Loucy (cell line): ENCODE measurements at regions not wholly inside any gene's neighbourhood (a gene's known extent, or its start where the extent isn't known, plus 50 kb on each side); places are given as distances from the start of the nearest gene placed in this dataset.

Source experiments
- H2AFZ ChIP-seq: fragments of 200-600 bp; sonication (generic); 2 replicates; pipeline ENCODE4 v1.6.0; 2016; ENCODE audit warnings: antibody characterized with exemption, mild to moderate bottlenecking, low read length, moderate library complexity
- H3F3A ChIP-seq: fragments of 200-600 bp; 2 replicates; pipeline ENCODE4 v1.6.0; 2016; ENCODE audit warnings: antibody characterized with exemption, low read depth, mild to moderate bottlenecking
- H3K27me3 ChIP-seq: fragments of 200-600 bp; sonication (generic); 2 replicates; pipeline ENCODE4 v1.6.1; 2014; ENCODE audit warnings: low read length, mild to moderate bottlenecking; ENCODE audit not compliant: insufficient read depth, poor library complexity, severe bottlenecking
- H3K36me3 ChIP-seq: fragments of 200-600 bp; sonication (generic); 2 replicates; pipeline ENCODE4 v1.6.1; 2016; ENCODE audit warnings: low read length; ENCODE audit not compliant: insufficient read depth
- H3K4me1 ChIP-seq: fragments of 200-600 bp; sonication (generic); 2 replicates; pipeline ENCODE4 v1.5.1; 2014; ENCODE audit warnings: low read length, mild to moderate bottlenecking; ENCODE audit not compliant: insufficient read depth, poor library complexity, severe bottlenecking
- H3K4me2 ChIP-seq: fragments of 200-600 bp; sonication (generic); 2 replicates; pipeline ENCODE4 v1.6.0; 2014; ENCODE audit warnings: antibody characterized with exemption, low read length, low read depth, mild to moderate bottlenecking; ENCODE audit not compliant: poor library complexity, severe bottlenecking
- H3K4me3 ChIP-seq: fragments of 200-600 bp; sonication (generic); 2 replicates; pipeline ENCODE4 v1.5.1; 2014; ENCODE audit warnings: low read length, mild to moderate bottlenecking, mixed read lengths; ENCODE audit not compliant: poor library complexity, severe bottlenecking
- H3K79me2 ChIP-seq: fragments of 200-600 bp; sonication (generic); 2 replicates; pipeline ENCODE4 v1.6.1; 2014; ENCODE audit warnings: low read length; ENCODE audit not compliant: insufficient read depth
- H3K9ac ChIP-seq: fragments of 200-600 bp; sonication (generic); 2 replicates; pipeline ENCODE4 v1.6.0; 2014; ENCODE audit warnings: mild to moderate bottlenecking, low read depth, low read length, moderate library complexity; ENCODE audit not compliant: poor library complexity, severe bottlenecking
- H3K9me2 ChIP-seq: fragments of 200-600 bp; sonication (generic); replicated peaks from 2 replicates; pipeline ENCODE4 v1.6.1; 2016; ENCODE audit warnings: low read depth, low read length, mixed read lengths
- H3K9me3 ChIP-seq: fragments of 200-600 bp; sonication (generic); 2 replicates; pipeline ENCODE4 v1.6.1; 2014; ENCODE audit warnings: mild to moderate bottlenecking, antibody characterized with exemption, low read length, low read depth; ENCODE audit not compliant: insufficient read depth
- H4K20me1 ChIP-seq: fragments of 200-600 bp; sonication (generic); 2 replicates; pipeline ENCODE4 v1.6.0; 2014; ENCODE audit warnings: antibody characterized with exemption, low read length, mild to moderate bottlenecking; ENCODE audit not compliant: insufficient read depth, poor library complexity, severe bottlenecking
- CTCF ChIP-seq: fragments of 200-600 bp; sonication (generic); conservative IDR thresholded peaks from 2 replicates; pipeline ENCODE4 v1.5.1; 2014; ENCODE audit warnings: mild to moderate bottlenecking, antibody characterized with exemption, low read length
- EZH2phosphoT487 ChIP-seq: fragments of 200-600 bp; IDR thresholded peaks from 2 replicates; pipeline ENCODE4 v1.6.1; 2018; ENCODE audit warnings: antibody characterized with exemption, mild to moderate bottlenecking, moderate library complexity, borderline replicate concordance

- H3K9me3 ChIP-seq, result no peaks in the 10 kb centered on the region
- no peaks in the 10 kb centered on the region for H3K36me3 ChIP-seq
- H3K9me2 ChIP-seq, result no peaks in the 10 kb centered on the region
- H3K9ac ChIP-seq, result no peak overlapping the region
- H3K4me1 ChIP-seq, result no peaks in the 10 kb centered on the region
- no peaks in the 10 kb centered on the region for H3F3A ChIP-seq
- no peak for TF ChIP-seq EZH2phosphoT487
- no peak for TF ChIP-seq CTCF
- H3K27me3 ChIP-seq, result no peaks in the 10 kb centered on the region
- no peak overlapping the region for H3K4me3 ChIP-seq
- no peaks in the 10 kb centered on the region for H4K20me1 ChIP-seq
- H3K4me2 ChIP-seq, result no peak overlapping the region
- H3K79me2 ChIP-seq, result no peaks in the 10 kb centered on the region
- H2AFZ ChIP-seq, result no peak overlapping the region
These were observed 53.1 kb upstream of the PRR23E start for GRCh38 chr3:127139601-127140500.

- Histone ChIP-seq H3K4me3 (no peak overlapping the region), H3K36me3 (no peaks in the 10 kb centered on the region), H3F3A (no peaks in the 10 kb centered on the region), H3K4me2 (no peak overlapping the region), H3K9me2 (no peaks in the 10 kb centered on the region), H3K9me3 (no peaks in the 10 kb centered on the region), H2AFZ (no peak overlapping the region), H4K20me1 (no peaks in the 10 kb centered on the region), H3K4me1 (no peaks in the 10 kb centered on the region), H3K9ac (no peak overlapping the region), H3K79me2 (no peaks in the 10 kb centered on the region), H3K27me3 (no peaks in the 10 kb centered on the region)
- TF ChIP-seq CTCF (no peak), EZH2phosphoT487 (no peak)
These were observed 52.1 kb upstream of the PRR23E start for GRCh38 chr3:127140501-127141460.

GRCh38 chr3:127141921-127142730 is 50.8 kb upstream of the PRR23E start:
- H3K4me1 ChIP-seq, result no peaks in the 10 kb centered on the region
- no peaks in the 10 kb centered on the region for H3F3A ChIP-seq
- H3K9me3 ChIP-seq, result no peaks in the 10 kb centered on the region
- no peaks in the 10 kb centered on the region for H3K9me2 ChIP-seq
- no peaks in the 10 kb centered on the region for H3K36me3 ChIP-seq
- H3K4me3 ChIP-seq, result no peak overlapping the region
- no peak overlapping the region for H3K9ac ChIP-seq
- H3K79me2 ChIP-seq, result no peaks in the 10 kb centered on the region
- no peak overlapping the region for H3K4me2 ChIP-seq
- no peak for TF ChIP-seq CTCF
- no peak for TF ChIP-seq EZH2phosphoT487
- no peaks in the 10 kb centered on the region for H4K20me1 ChIP-seq
- H2AFZ ChIP-seq, result no peak overlapping the region
- H3K27me3 ChIP-seq, result no peaks in the 10 kb centered on the region
